ENCODE measurements at regions not wholly inside any gene's neighbourhood (a gene's known extent, or its start where the extent isn't known, plus 50 kb on each side); places are given as distances from the start of the nearest gene placed in this dataset.

GRCh38 chr16:49193596-49193995, 88.0 kb downstream of the CBLN1 start:
- TF ChIP-seq CTCF (IDR thresholded peaks at IDR 0.05; ENCODE audit: poor library complexity) (no peak), EZH2 (IDR thresholded peaks at IDR 0.05; ENCODE audit: borderline replicate concordance) (no peak)

Data from hepatocyte (in vitro differentiated cells).